RKO (cell line): ENCODE measurements at regions not wholly inside any gene's neighbourhood (a gene's known extent, or its start where the extent isn't known, plus 50 kb on each side); places are given as distances from the start of the nearest gene placed in this dataset.
"Not testable (repeated sequence)": the region's sequence is repeated elsewhere in the genome, so short reads cannot be mapped to it uniquely, and the experiment has no call there.

Source experiments
- DNase-seq: peaks from one replicate; pipeline ENCODE4 v3.0.0-alpha.2; 2016; ENCODE audit warnings: low spot score

- DNase-seq = no peak
These were observed 56.0 kb upstream of the LRPPRC start for GRCh38 chr2:44051593-44052347.

GRCh38 chr2:44052584-44052983 lies 56.8 kb upstream of the LRPPRC start:
- DNase-seq = no peak

GRCh38 chr2:44053052-44053451 lies 57.3 kb upstream of the LRPPRC start:
- DNase-seq = no peak

GRCh38 chr2:44053456-44053855 lies 57.7 kb upstream of the LRPPRC start:
- no peak for DNase-seq

- DNase-seq = no peak
These were observed 59.4 kb upstream of the LRPPRC start for GRCh38 chr2:44055229-44055628.

- no peak for DNase-seq
These were observed 59.9 kb upstream of the LRPPRC start for GRCh38 chr2:44055664-44056063.

- no peak for DNase-seq
These were observed 61.2 kb upstream of the LRPPRC start for GRCh38 chr2:44056947-44057346.

- not testable (repeated sequence) for DNase-seq
These were observed 64.5 kb upstream of the LRPPRC start for GRCh38 chr2:44060286-44060685.

GRCh38 chr2:44060990-44061389 lies 65.2 kb upstream of the LRPPRC start:
- DNase-seq = no peak

GRCh38 chr2:44061469-44061868 lies 65.7 kb upstream of the LRPPRC start:
- DNase-seq = no peak

- no peak for DNase-seq
These were observed 66.1 kb upstream of the LRPPRC start for GRCh38 chr2:44061876-44062275.

- no peak for DNase-seq
These were observed 67.2 kb upstream of the LRPPRC start for GRCh38 chr2:44063033-44063432.

GRCh38 chr2:44064281-44064680 lies 68.5 kb upstream of the LRPPRC start:
- DNase-seq = not testable (repeated sequence)

- not testable (repeated sequence) for DNase-seq
These were observed 71.4 kb upstream of the LRPPRC start for GRCh38 chr2:44067012-44067790.

GRCh38 chr2:44067791-44068181 lies 72.0 kb upstream of the LRPPRC start:
- not testable (repeated sequence) for DNase-seq

GRCh38 chr2:44071454-44072046 lies 75.8 kb upstream of the LRPPRC start:
- DNase-seq = no peak

- DNase-seq = not testable (repeated sequence)
These were observed 77.9 kb upstream of the LRPPRC start for GRCh38 chr2:44073667-44074066.

GRCh38 chr2:44074795-44075194 lies 79.0 kb upstream of the LRPPRC start:
- not testable (repeated sequence) for DNase-seq

- DNase-seq = no peak
These were observed 79.8 kb upstream of the LRPPRC start for GRCh38 chr2:44075541-44075940.

- no peak for DNase-seq
These were observed 82.2 kb upstream of the LRPPRC start for GRCh38 chr2:44077942-44078511.

- no peak for DNase-seq
These were observed 83.9 kb upstream of the LRPPRC start for GRCh38 chr2:44079686-44080085.

GRCh38 chr2:44083054-44083453 lies 85.6 kb upstream of the PPM1B start:
- DNase-seq = no peak

- DNase-seq = no peak
These were observed 83.8 kb upstream of the PPM1B start for GRCh38 chr2:44084850-44085249.
